GM21723 (cell line): ENCODE measurements at regions not wholly inside any gene's neighbourhood (a gene's known extent, or its start where the extent isn't known, plus 50 kb on each side); places are given as distances from the start of the nearest gene placed in this dataset.

Experiments
- ATAC-seq: cut with Tn5 transposase; IDR thresholded peaks from one replicate; pipeline ENCODE4 v1.9.1; 2021; ENCODE audit warnings: mild to moderate bottlenecking, moderate library complexity; ENCODE audit not compliant: unreplicated experiment

GRCh38 chr9:26193237-26193636 is 515.0 kb upstream of the TUSC1 start:
- ATAC-seq, result no peak

DNA sequence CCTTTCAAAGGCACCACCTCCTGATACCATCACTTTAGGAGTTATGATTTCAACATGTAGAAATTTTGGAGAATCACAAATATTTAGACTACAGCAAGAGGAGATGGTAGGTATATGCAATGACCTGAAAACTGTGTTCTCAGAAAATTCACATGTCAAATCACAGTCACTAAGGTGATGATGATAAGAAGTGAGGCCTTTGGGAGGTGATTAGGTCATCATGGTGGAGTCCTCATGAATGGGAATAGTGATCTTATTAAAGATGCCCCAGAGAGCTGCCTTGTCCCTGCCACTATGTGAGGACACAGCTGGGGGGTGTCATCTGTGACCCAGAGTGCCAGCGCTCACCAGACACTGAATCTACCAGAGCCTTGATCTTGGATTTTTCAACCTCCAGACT is 513.5 kb upstream of the TUSC1 start:
- ATAC-seq, result no peak

- no peak for ATAC-seq
These were observed 503.6 kb upstream of the TUSC1 start for GRCh38 chr9:26181836-26182235.

DNA sequence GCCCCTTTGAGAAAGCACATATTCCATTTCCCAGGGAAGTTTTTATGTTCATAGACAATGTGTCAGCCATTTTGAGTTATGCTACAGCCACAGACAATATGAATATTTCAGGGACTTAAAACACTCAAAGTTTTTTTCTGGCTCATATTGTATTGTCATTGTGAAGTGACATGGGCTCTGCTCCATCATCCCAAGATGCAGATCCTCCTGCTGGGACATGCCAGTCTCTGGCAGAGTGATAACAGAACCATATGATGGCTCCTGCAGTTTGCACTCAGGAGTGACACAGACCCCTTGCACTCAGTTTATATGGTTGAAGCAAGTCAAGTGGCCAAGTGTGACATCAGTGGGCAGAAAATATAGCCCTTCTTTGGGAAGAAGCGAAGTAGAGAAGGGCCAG is 498.4 kb upstream of the TUSC1 start:
- ATAC-seq, result no peak

- ATAC-seq, result no peak
These were observed 497.0 kb upstream of the TUSC1 start for GRCh38 chr9:26175264-26175663.

GRCh38 chr9:26172301-26172700 is 494.1 kb upstream of the TUSC1 start:
- ATAC-seq, result no peak

- ATAC-seq, result no peak
These were observed 493.4 kb upstream of the TUSC1 start for GRCh38 chr9:26171691-26172090.

- no peak for ATAC-seq
These were observed 491.9 kb upstream of the TUSC1 start for GRCh38 chr9:26170190-26170589.

DNA sequence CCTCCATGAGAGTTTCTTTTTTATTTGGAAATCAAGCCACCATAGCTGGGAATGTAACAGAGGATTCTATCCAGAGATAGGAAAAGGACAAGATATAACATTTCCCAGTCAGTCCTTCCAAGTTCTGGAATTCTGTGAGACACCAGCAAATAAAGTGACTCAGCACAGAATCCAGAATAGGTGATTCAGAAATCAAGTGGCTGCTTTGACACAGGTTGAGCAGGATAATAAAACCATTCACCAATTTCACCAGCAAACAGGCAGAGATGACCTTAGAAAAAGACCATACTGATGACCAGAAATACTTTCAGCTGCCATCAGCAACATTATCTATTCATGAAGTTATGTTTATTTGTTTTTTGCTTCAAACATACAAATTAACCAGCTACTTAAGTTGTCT is 491.5 kb upstream of the TUSC1 start:
- ATAC-seq, result no peak

DNA sequence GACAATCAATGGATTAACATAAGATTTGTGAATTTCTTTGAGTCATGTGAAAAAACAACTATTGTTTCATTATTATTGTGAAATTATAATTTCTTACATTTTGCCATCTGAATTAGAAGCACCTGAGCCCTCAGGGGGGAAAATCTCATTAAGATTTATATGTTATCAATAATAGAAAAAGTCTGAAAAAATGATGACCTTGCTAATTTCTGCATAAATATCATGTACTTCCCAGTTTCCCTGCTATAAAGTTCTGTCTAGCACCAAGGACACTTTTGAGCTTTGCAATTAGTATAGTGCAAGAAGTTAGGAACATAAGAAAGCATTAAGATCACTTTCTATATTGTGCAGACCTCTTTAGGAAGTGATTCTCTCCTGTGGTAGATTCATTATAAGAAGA is 488.3 kb upstream of the TUSC1 start:
- no peak for ATAC-seq

GRCh38 chr9:26165426-26165825 is 487.2 kb upstream of the TUSC1 start:
- no peak for ATAC-seq

- no peak for ATAC-seq
These were observed 485.7 kb upstream of the TUSC1 start for GRCh38 chr9:26163931-26164330.

- ATAC-seq, result no peak
These were observed 481.5 kb upstream of the TUSC1 start for GRCh38 chr9:26159575-26160392.

- ATAC-seq, result no peak
These were observed 480.4 kb upstream of the TUSC1 start for GRCh38 chr9:26158631-26159150.

DNA sequence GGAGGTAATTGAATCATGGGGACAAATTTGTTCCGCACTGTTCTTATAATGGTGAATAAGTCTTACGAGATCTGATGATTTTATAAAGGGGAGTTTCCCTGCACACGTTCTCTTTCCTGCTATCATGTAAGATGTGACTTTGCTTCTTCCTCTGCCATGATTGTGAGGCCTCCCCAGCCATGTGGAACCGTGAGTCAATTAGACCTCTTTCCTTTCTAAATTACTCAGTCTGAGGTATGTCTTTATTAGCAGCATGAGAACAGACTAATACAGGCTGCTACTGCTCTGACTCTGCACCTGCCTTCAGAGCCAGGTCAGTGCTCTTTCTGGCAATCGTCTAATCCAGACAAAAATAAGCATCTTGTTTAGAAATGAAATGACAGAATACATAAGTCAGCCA is 479.2 kb upstream of the TUSC1 start:
- ATAC-seq, result no peak

- ATAC-seq, result no peak
These were observed 474.1 kb upstream of the TUSC1 start for GRCh38 chr9:26152350-26152749.

- no peak for ATAC-seq
These were observed 469.9 kb upstream of the TUSC1 start for GRCh38 chr9:26148128-26148527.

GRCh38 chr9:26145938-26146337 is 467.7 kb upstream of the TUSC1 start:
- no peak for ATAC-seq

DNA sequence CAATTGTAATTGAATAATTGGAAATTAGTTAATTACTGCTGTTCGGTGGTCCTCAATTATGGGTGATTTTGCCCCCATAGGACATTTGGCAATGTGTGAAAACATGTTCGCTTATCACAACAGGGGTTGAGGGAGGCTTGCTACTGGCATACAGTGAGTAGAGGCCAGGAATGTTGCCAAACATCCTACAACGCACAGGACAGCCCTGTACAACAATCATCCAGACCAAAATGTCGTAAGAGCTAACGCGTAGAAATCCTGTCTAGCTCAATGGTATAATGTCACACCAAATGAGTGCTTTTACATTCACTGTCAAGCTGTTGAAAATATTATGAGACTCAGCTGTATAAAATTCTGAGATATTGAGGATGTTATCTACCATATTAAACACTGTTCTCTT is 464.4 kb upstream of the TUSC1 start:
- ATAC-seq, result no peak

- no peak for ATAC-seq
These were observed 464.0 kb upstream of the TUSC1 start for GRCh38 chr9:26142201-26142600.

GRCh38 chr9:26133537-26133936 is 455.3 kb upstream of the TUSC1 start:
- ATAC-seq, result no peak

GRCh38 chr9:26132746-26133312 is 454.6 kb upstream of the TUSC1 start:
- no peak for ATAC-seq

DNA sequence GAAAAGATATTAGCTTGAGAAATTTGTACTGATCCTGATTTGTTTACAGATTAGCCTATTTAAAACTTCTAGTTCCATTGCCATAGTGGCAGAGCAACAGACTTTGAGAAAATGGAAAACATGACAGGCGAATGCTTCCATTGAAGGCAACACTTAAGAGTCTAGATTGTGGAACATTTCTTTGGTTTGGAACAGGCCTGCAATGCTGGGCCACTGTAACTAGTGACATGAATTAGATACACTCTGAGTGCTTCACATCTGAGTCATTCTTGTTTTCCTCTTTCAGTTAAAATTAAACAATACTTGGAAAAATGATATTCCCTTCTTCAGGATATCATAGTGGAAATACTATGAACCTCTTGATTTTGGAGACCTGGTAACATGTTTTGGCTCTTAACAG is 453.6 kb upstream of the TUSC1 start:
- ATAC-seq, result no peak
